ENCODE measurements at regions not wholly inside any gene's neighbourhood (a gene's known extent, or its start where the extent isn't known, plus 50 kb on each side); places are given as distances from the start of the nearest gene placed in this dataset.

DNA sequence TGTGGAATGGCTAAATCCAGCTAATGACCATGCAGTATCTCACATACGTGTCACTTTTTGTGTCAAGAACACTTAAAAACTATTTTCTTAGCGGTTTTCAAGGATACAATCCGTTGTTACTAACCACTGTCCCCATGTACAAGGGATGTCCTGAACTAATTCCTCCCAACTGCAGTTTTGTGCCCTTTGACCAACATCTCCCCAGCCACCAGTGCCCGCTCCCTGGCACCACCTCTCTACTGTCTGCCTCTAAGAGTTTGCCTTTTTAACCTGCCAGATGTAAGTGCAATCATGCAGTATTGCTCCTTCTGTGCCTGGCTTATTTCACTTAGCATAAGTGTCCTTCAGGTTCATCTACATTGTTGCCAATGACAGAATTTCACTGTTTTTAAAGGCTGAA, 315.7 kb downstream of the TMEM121 start:
- no TSS peak for BruUV-seq (replicated peaks)
- Histone ChIP-seq H3K4me1 (ENCODE audit: insufficient read depth, low read length, poor library complexity, severe bottlenecking) (no peaks in the 10 kb centered on the region), H3K36me3 (ENCODE audit: insufficient read depth, low read length, poor library complexity, severe bottlenecking) (no peaks in the 10 kb centered on the region), H3K4me3 (ENCODE audit: low read depth, low read length, poor library complexity, severe bottlenecking) (no peak overlapping the region), H3K9me3 (ENCODE audit: low read depth, low read length, poor library complexity, severe bottlenecking) (no peaks in the 10 kb centered on the region), H3K27ac (ENCODE audit: low read depth, low read length, poor library complexity, severe bottlenecking) (no peak overlapping the region), H3K27me3 (replicated peaks; ENCODE audit: insufficient read depth, low read depth, low read length, poor library complexity) (peaks cover 29% of the 10 kb centered on the region)
- intact Hi-C loops (cut with micrococcal nuclease; ENCODE audit: unreplicated experiment): no loop called here
- ChIA-PET POLR2A (ENCODE audit: low non-redundant PET) (no interaction called here), CTCF (interaction anchor here (0.6 to 0.7 kb wide), 2 partner anchors 192 to 531 kb away, joined by 4 to 6 read pairs; no protein-coding TSS in a partner anchor)
- TF ChIP-seq, protein P1, sequence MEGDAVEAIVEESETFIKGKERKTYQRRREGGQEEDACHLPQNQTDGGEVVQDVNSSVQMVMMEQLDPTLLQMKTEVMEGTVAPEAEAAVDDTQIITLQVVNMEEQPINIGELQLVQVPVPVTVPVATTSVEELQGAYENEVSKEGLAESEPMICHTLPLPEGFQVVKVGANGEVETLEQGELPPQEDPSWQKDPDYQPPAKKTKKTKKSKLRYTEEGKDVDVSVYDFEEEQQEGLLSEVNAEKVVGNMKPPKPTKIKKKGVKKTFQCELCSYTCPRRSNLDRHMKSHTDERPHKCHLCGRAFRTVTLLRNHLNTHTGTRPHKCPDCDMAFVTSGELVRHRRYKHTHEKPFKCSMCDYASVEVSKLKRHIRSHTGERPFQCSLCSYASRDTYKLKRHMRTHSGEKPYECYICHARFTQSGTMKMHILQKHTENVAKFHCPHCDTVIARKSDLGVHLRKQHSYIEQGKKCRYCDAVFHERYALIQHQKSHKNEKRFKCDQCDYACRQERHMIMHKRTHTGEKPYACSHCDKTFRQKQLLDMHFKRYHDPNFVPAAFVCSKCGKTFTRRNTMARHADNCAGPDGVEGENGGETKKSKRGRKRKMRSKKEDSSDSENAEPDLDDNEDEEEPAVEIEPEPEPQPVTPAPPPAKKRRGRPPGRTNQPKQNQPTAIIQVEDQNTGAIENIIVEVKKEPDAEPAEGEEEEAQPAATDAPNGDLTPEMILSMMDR (conservative IDR thresholded peaks at IDR 0.05; ENCODE audit: low read depth, low read length): no peak
- TF ChIP-seq EZH2 (IDR thresholded peaks at IDR 0.05; ENCODE audit: borderline replicate concordance, low read depth, low read length, poor library complexity, severe bottlenecking): no peak
- no peak for DNase-seq (ENCODE audit: low spot score)

- Histone ChIP-seq H3K4me1 (ENCODE audit: insufficient read depth, low read length, poor library complexity, severe bottlenecking) (no peaks in the 10 kb centered on the region), H3K36me3 (ENCODE audit: insufficient read depth, low read length, poor library complexity, severe bottlenecking) (no peaks in the 10 kb centered on the region), H3K27me3 (replicated peaks; ENCODE audit: insufficient read depth, low read depth, low read length, poor library complexity) (peaks cover 26% of the 10 kb centered on the region), H3K27ac (ENCODE audit: low read depth, low read length, poor library complexity, severe bottlenecking) (no peak overlapping the region), H3K4me3 (ENCODE audit: low read depth, low read length, poor library complexity, severe bottlenecking) (no peak overlapping the region), H3K9me3 (ENCODE audit: low read depth, low read length, poor library complexity, severe bottlenecking) (no peaks in the 10 kb centered on the region)
- intact Hi-C loops (cut with micrococcal nuclease; ENCODE audit: unreplicated experiment): no loop called here
- CTCF ChIA-PET: no interaction called here
- TF ChIP-seq EZH2 (IDR thresholded peaks at IDR 0.05; ENCODE audit: borderline replicate concordance, low read depth, low read length, poor library complexity, severe bottlenecking): no peak
- no TSS peak for BruUV-seq (replicated peaks)
- no peak for DNase-seq (ENCODE audit: low spot score)
- POLR2A ChIA-PET (ENCODE audit: low non-redundant PET): interaction anchor here (0.6 kb wide), 1 partner anchor 815 kb away, joined by 3 read pairs; no protein-coding TSS in a partner anchor
Observed at GRCh38 chr14:105843444-105844046, 317.2 kb downstream of the TMEM121 start.

- Histone ChIP-seq H3K4me1 (ENCODE audit: insufficient read depth, low read length, poor library complexity, severe bottlenecking) (no peaks in the 10 kb centered on the region), H3K4me3 (ENCODE audit: low read depth, low read length, poor library complexity, severe bottlenecking) (no peak overlapping the region), H3K9me3 (ENCODE audit: low read depth, low read length, poor library complexity, severe bottlenecking) (no peaks in the 10 kb centered on the region), H3K36me3 (ENCODE audit: insufficient read depth, low read length, poor library complexity, severe bottlenecking) (no peaks in the 10 kb centered on the region), H3K27ac (ENCODE audit: low read depth, low read length, poor library complexity, severe bottlenecking) (no peak overlapping the region), H3K27me3 (replicated peaks; ENCODE audit: insufficient read depth, low read depth, low read length, poor library complexity) (peaks cover 26% of the 10 kb centered on the region)
- CTCF ChIA-PET: no interaction called here
- TF ChIP-seq, protein P1 (conservative IDR thresholded peaks at IDR 0.05; ENCODE audit: low read depth, low read length): no peak
- no peak for TF ChIP-seq EZH2 (IDR thresholded peaks at IDR 0.05; ENCODE audit: borderline replicate concordance, low read depth, low read length, poor library complexity, severe bottlenecking)
- intact Hi-C loops (cut with micrococcal nuclease; ENCODE audit: unreplicated experiment): no loop called here
- POLR2A ChIA-PET (ENCODE audit: low non-redundant PET): interaction anchor here (0.6 kb wide), 1 partner anchor 814 kb away, joined by 3 read pairs; no protein-coding TSS in a partner anchor
- DNase-seq (ENCODE audit: low spot score): no peak
- no TSS peak for BruUV-seq (replicated peaks)
Observed at GRCh38 chr14:105844047-105844630, 317.8 kb downstream of the TMEM121 start.
